Right lobe of liver (tissue), 6 donors: ENCODE measurements at regions not wholly inside any gene's neighbourhood (a gene's known extent, or its start where the extent isn't known, plus 50 kb on each side); places are given as distances from the start of the nearest gene placed in this dataset.

Source experiments
- ATAC-seq, 4 donors: fragments of 200-7000 bp; cut with Tn5 transposase; one replicate each; pipeline ENCODE4 v1.9.1; 2020; ENCODE audit warnings: mild to moderate bottlenecking in 4 of 4, moderate library complexity in 4 of 4
- DNase-seq, 3 donors: peaks; one replicate each; pipeline ENCODE4 v3.0.0-alpha.2; 2020
- H3K27ac ChIP-seq, 3 donors: fragments of 200-600 bp; one replicate each; pipeline ENCODE4 v1.8.0; 2022
- H3K27me3 ChIP-seq, 2 donors: fragments of 200-600 bp; one replicate each; pipeline ENCODE4 v1.8.0; 2022
- H3K36me3 ChIP-seq, 4 donors: fragments of 200-600 bp; sonication (generic) in 1 of 4; one replicate each; pipeline versions ENCODE4 v1.5.1 to v1.8.0; 2017 to 2022; ENCODE audit warnings: control low read depth in 1 of 4
- H3K4me1 ChIP-seq, 4 donors: fragments of 200-600 bp; sonication (generic) in 1 of 4; one replicate each; pipeline versions ENCODE4 v1.5.1 to v1.8.0; 2017 to 2022; ENCODE audit warnings: control low read depth in 1 of 4
- H3K4me3 ChIP-seq, 3 donors: fragments of 200-600 bp; one replicate each; pipeline ENCODE4 v1.8.0; 2022
- H3K9me3 ChIP-seq, 4 donors: fragments of 200-600 bp; sonication (generic) in 1 of 4; one replicate each; pipeline versions ENCODE4 v1.5.1 to v1.8.0; 2017 to 2022; ENCODE audit warnings: control low read depth in 1 of 4
- CTCF ChIP-seq, 4 donors: fragments of 200-600 bp in 3 of 4; fragments of 450-650 bp in 1 of 4; IDR thresholded peaks; one replicate each; pipeline versions ENCODE4 v1.5.1 to v1.8.0; 2016 to 2022; ENCODE audit warnings: antibody characterized with exemption in 4 of 4, mild to moderate bottlenecking in 2 of 4
- POLR2A ChIP-seq: fragments of 450-650 bp; IDR thresholded peaks from one replicate; pipeline ENCODE4 v1.6.1; 2017; ENCODE audit warnings: antibody characterized with exemption, mild to moderate bottlenecking
- WGBS: methylation state at CpG from one replicate; pipeline ENCODE4 v1.1.6; 2018; ENCODE audit warnings: low coverage, low lambda C conversion rate; ENCODE audit not compliant: insufficient coverage; ENCODE audit errors: missing lambda C conversion rate; 5-methylcytosine and 5-hydroxymethylcytosine counted together
- intact Hi-C, 2 donors: fragments of 100-400 bp; cut with DNase I; formaldehyde crosslinking; loops; one replicate each; pipeline versions ENCODE4 v1.11.2 to v1.14.1; 2022
- donor health status: DM: no; HTN: yes; CAD: no.
- donor health status: DM: no; HTN: no; CAD: no.
- donor health status: DM: no; HTN: no; CAD: no.
- donor health status: DM: no; HTN: yes; CAD: no.
- donor health status: DM: no; HTN: yes; CAD: no.

GRCh38 chr18:59752666-59753065 lies 55.4 kb upstream of the CCBE1 start:
- H3K27me3 ChIP-seq: no peaks in the 10 kb centered on the region
- WGBS: 56% methylated on average over 1 of the region's 1 CpG
- H3K27ac ChIP-seq: no peak overlapping the region
- DNase-seq (no peak), ATAC-seq (no peak)
- no peaks in the 10 kb centered on the region for H3K4me1 ChIP-seq
- no peaks in the 10 kb centered on the region for H3K36me3 ChIP-seq
- no peaks in the 10 kb centered on the region for H3K9me3 ChIP-seq
- intact Hi-C loops: no loop called here
- H3K4me3 ChIP-seq: no peak overlapping the region
- TF ChIP-seq CTCF (IDR thresholded peaks at IDR 0.05): no peak
- no peak for TF ChIP-seq POLR2A

GRCh38 chr18:59751186-59751585 lies 54.0 kb upstream of the CCBE1 start:
- H3K4me1 ChIP-seq: no peaks in the 10 kb centered on the region
- no peaks in the 10 kb centered on the region for H3K27me3 ChIP-seq
- H3K4me3 ChIP-seq: no peak overlapping the region
- H3K9me3 ChIP-seq: no peaks in the 10 kb centered on the region
- no peak for DNase-seq
- no peak overlapping the region for H3K27ac ChIP-seq
- H3K36me3 ChIP-seq: no peaks in the 10 kb centered on the region
- intact Hi-C loops: no loop called here
- TF ChIP-seq POLR2A: no peak
- no peak for ATAC-seq

GRCh38 chr18:59748628-59749360 lies 51.6 kb upstream of the CCBE1 start:
- H3K36me3 ChIP-seq: no peaks in the 10 kb centered on the region
- DNase-seq: no peak
- intact Hi-C loops: no loop called here
- no peaks in the 10 kb centered on the region for H3K27me3 ChIP-seq
- H3K27ac ChIP-seq: no peak overlapping the region
- WGBS: 47% methylated on average over 2 of the region's 2 CpGs
- H3K4me1 ChIP-seq: no peaks in the 10 kb centered on the region
- H3K9me3 ChIP-seq: no peaks in the 10 kb centered on the region
- H3K4me3 ChIP-seq: no peak overlapping the region
- ATAC-seq: no peak
- TF ChIP-seq CTCF (IDR thresholded peaks at IDR 0.05) (no peak), POLR2A (no peak)
